HG03064 (cell line): ENCODE measurements at regions not wholly inside any gene's neighbourhood (a gene's known extent, or its start where the extent isn't known, plus 50 kb on each side); places are given as distances from the start of the nearest gene placed in this dataset.

Experiments used
- ATAC-seq: cut with Tn5 transposase; IDR thresholded peaks from one replicate; pipeline ENCODE4 v1.9.1; 2021; ENCODE audit warnings: low read depth; ENCODE audit not compliant: unreplicated experiment

DNA sequence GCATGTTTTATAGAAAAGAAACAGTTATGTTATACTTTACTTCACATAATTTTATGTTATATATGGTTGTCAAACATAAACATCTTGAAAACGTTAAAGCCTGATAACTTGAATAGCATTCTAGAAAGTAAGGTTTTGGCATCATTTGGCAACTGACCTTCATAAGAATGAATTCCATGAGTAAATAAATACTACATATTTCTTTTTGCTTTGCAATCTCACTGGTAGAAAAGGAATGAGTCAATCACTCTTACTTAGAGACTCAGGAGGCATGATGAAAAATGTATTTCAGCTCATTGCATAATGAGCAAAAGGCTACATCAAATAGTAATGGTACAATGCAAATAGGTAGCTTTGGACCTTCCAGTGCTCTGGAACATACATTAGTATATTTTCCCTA lies 1381.9 kb downstream of the EFNB2 start:
- no peak for ATAC-seq

DNA sequence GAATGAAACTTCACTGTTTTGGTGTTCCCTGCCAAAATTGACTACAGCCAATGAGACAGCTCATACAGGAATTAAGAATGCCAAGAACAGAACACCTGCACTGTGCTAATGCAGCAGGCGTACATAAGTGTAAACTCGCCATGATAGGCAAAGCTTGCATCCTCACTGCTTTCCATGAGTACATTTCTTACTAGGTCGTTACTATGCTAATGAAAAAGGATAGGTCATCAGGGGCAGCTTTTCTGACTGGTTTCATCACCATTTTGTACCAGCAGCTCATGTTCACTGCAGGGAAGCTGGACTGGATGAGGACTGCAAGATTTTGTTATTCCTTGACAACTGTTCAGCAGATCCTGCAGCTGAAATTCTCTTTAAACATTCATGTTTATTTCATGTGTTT lies 1383.8 kb downstream of the EFNB2 start:
- no peak for ATAC-seq

DNA sequence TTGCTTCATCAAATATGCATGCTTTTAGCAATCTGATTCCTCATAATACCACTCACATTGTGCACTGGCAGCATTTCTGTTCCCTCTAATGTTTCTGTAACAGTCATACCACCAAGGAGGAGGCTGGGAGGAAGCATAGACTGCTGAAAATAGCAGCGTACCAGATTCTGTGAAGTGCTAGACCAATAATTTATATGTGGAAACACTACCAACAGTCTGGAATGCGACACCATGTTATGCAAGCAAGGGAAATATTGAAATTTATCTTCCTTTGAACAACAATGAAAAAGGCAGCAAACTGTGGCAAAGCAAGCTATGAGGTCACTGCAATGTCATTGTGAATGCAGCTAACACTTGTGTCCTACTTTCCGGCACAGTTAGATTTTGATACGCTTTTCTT lies 1388.0 kb downstream of the EFNB2 start:
- no peak for ATAC-seq

GRCh38 chr13:105144936-105145335 lies 1390.5 kb downstream of the EFNB2 start:
- no peak for ATAC-seq

DNA sequence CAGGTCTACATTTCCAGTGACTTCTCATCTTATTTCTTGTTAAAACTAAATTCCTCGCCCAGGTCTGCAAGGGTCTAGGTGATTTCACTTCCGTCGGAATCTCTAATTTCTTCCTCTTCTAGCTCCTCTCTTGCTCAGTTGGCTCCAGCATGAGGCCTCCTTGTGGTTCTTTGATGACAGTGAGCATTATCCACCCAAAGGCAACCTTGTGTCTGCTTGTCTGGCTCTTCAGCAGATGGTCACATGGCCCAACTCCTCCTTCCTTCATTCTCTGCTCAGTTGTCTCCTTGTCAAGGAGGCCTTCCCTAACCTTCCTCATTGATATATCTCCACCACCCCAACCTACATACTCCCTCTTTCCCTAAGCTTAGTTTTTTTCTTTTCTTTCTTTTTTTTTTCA lies 1391.4 kb downstream of the EFNB2 start:
- no peak for ATAC-seq

DNA sequence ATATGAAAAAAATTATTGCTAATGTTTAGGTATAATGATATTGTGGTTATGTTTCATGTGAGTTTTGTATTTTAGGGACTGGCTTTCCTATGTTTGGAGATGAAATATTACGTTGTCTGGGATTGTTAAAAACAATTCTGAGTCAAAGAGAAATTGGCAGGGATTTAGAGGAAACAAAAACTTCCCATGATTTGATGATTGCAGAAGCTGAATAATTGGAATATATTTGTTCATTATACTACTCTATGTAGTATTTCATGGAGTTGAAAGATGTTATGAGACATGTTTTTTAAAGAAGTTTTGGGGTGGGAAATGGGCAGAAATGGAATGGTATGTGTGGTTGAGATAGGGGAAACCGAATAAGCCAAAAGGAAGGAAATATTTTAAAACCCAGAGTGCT lies 1392.9 kb downstream of the EFNB2 start:
- ATAC-seq: no peak

GRCh38 chr13:105139380-105140285 lies 1395.8 kb downstream of the EFNB2 start:
- ATAC-seq: peak; percentile 99

DNA sequence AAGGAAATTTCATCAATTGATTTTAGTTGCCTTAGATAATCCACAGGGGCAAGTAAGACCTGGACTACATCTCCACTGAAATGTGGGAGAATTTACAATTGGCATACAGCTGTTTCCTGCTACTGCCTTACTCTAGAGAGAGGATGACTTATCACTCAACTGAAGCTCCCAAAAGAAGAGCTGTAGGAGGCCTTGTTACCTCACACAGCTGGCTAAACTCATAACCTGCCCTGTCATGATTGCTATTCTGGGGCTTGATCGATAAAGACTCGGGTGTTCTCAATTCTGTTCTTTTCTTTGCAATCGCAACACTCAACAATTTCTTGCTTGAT lies 1396.4 kb downstream of the EFNB2 start:
- ATAC-seq: peak; percentile 9

DNA sequence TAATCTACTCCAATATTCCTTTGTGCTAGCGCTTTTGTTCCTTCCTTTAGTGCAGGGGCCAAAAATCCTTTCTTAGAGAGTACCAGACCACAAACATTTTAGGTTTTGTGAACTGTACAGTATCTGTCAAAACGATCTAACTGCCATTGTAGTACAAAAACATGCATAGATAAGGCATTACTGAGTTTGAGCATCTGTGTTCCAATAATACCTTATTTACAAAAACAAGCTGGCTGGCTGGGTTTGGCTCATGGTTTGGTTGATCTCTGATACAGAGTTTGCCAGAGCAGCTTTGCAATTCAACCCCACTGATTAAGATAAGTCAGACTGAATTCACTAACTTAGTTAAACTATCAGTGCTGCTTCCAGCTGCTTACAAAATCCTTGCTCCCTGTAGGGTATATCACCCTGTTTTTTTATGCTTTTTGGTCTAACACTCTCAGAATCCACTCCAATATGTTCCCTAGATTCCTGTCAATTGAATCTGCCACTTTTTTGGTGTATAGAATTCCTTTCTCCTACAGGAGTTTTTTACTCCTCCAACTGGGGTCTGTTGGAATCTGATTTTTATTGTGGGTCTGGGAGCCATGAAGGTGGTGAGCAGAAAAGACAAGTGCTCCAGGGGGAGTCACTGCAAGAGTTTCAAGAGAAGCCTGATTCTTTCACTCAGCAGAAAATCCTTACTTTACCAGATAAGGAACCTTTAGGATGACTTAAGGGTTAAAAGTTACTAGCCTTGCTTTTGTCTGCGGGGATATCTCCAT lies 1399.4 kb downstream of the EFNB2 start:
- ATAC-seq: no peak

- no peak for ATAC-seq
These were observed 1407.7 kb downstream of the EFNB2 start for GRCh38 chr13:105127732-105128131.

GRCh38 chr13:105121221-105121620 lies 1414.2 kb downstream of the EFNB2 start:
- no peak for ATAC-seq

- no peak for ATAC-seq
These were observed 1417.0 kb downstream of the EFNB2 start for GRCh38 chr13:105118426-105118985.

DNA sequence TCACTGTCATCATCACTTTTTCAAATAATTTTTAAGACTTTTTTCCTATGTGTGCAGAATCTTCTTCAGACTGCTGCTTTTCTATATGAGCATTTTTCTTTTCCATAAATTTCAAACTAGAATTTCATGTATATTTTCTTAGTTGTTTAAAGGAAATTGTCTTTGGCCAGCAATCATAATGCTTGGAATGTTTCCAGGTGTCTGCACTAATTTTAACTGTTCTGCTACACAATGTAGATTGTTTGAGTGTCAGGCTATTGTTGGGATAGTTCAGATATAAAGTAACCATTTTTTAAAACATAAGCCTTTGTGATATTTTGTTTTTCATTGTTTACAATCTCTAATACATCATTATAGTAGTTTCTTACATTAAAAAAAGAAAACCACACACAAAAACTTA lies 1418.5 kb downstream of the EFNB2 start:
- no peak for ATAC-seq

DNA sequence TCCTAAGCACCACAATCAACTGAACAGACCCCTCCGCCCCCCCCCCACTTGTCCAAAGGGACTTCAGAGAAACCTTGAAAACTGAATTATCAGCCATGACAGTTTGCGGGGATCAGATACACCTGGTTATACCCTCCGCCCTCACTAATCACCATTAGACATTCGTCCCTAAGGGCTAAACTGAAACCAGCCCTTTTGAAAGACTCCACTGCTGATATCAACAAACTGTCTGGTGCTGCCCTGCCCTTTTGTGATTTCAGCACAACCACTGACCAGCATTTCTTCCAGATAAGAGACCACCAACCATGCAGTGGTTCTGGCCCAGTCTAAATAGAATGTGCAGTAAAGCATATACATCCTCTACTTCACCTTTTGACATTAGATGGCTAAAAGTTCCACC lies 1422.9 kb downstream of the EFNB2 start:
- ATAC-seq: no peak

DNA sequence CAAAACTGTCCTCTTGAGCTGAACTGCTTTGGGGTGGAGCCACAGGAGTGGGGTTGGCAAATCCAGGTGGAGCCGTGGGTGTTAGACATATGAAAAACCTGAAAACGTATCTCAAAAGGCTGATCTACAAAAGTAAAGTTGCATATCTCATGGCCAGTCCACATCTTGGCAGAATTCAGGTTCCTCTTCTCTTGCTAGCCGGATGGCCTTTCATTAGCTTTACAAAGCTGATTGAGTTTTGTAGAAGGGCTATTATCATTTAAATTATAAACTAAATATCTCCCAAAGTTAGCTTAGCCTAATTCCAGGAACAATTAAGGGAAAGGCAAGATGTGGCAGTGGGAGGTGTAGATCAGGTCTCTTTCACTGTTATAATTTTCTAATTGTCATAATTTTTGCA lies 1427.7 kb downstream of the EFNB2 start:
- no peak for ATAC-seq

GRCh38 chr13:105105471-105105870 lies 1430.0 kb downstream of the EFNB2 start:
- no peak for ATAC-seq

DNA sequence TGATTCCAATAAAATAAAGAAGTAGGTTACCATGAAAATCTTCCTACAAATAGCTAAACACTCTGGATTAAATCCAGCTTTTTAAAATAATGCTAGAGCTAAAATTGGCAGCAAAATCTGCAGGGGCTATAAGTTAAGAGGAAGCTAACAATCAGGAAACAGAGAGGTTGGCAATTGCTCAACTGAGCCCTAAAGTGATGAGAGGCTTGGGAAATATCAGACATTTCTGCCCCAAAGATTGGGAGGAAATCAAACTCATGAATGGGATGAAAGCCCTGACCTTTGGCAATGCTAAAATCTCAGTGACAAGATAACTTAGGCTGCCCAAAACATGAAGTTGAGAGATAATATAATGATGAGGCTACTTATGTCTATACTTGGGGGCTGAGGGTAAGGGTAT lies 1437.9 kb downstream of the EFNB2 start:
- ATAC-seq: no peak

DNA sequence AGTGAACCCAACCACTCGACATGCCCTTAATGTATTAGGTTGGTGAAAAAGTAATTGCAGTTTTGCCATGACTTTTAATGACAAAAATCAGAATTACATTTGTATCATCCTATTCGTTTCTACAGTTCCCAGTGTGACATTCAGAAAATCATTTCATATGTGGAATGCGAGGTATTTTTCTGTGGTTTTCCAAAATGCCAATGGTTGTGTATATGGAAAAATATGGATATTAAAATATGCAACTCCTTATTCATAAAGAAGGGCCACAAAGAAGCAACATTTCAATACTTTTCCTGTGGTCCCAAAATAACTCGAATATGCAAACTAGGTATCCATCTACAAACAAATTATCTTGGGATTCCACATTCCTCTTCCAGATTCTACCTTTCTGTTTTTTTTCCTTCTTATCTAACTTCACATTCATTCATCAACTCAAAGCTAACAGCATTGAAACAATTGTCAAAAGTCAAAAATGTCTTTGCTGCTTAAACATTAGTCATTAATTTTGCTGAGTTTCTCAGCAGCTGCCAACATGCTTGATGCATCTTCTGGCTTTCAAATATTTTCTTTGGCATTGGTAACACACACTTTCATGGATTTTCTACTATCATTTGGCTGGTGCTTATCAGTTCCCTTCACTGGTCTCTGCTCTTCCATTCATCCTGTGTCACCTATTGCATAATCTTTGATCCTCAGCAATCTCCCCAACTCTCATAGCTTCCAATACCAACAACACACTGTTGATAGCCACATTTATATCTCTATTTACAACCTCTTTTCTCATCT lies 1445.4 kb downstream of the EFNB2 start:
- ATAC-seq: no peak

DNA sequence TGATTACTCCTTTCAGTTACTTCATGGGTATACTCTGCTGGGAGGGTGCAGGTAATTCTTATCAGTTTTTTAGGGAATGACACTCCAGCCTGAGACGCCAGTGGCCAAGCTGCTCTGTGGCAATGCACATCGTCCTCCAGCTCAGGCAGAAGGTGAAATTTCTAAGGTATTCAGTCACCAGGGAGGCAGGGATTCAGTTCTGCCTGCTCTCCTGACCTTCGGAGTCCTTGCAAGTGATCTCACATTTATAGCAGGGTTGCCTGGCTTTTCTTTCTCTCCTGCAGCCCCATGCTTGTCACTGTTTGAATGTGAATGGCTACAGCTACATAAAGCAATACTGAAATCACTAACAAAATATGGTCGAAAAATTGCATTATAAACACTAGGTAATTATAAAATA lies 1447.5 kb downstream of the EFNB2 start:
- ATAC-seq: no peak

DNA sequence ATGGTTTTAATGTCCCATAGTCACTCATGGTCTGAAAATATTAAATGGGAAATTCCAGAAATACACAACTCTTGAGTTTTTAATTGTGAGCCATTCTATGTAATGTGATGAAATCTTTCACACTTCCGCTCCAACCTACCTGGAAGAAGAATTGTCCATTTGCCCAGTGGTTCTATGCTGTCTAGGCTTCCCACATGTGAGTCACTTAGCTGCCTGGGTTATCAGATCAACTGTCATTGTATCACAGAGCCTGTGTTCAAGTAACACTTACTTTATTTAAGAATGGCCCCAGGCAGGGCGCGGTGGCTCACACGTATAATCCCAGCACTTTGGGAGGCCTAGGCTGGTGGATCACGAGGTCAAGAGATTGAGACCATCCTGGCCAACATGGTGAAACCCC lies 1450.5 kb downstream of the EFNB2 start:
- ATAC-seq: no peak

- no peak for ATAC-seq
These were observed 1451.5 kb downstream of the EFNB2 start for GRCh38 chr13:105083992-105084391.
